NT2/D1 (cell line): ENCODE measurements at regions not wholly inside any gene's neighbourhood (a gene's known extent, or its start where the extent isn't known, plus 50 kb on each side); places are given as distances from the start of the nearest gene placed in this dataset.

ENCODE experiments used
- SUZ12 ChIP-seq: IDR thresholded peaks from 2 replicates; pipeline ENCODE4 v1.6.1; 2011; ENCODE audit not compliant: insufficient read length, insufficient read depth; ENCODE audit errors: extremely low read depth
- YY1 ChIP-seq: IDR thresholded peaks from 2 replicates; pipeline ENCODE4 v1.6.1; 2011; ENCODE audit not compliant: insufficient read length, insufficient read depth

- no peak for TF ChIP-seq SUZ12
- TF ChIP-seq YY1: no peak
These were observed 63.9 kb downstream of the ARL6IP4 start for GRCh38 chr12:123044351-123044750.
